Panc1 (cell line): ENCODE measurements at regions not wholly inside any gene's neighbourhood (a gene's known extent, or its start where the extent isn't known, plus 50 kb on each side); places are given as distances from the start of the nearest gene placed in this dataset.

Experiments used
- ATAC-seq: fragments of 200-7000 bp; cut with Tn5 transposase; 2 replicates; pipeline ENCODE4 v1.9.1; 2020; ENCODE audit warnings: mild to moderate bottlenecking, moderate library complexity
- BruUV-seq: library from RNA; stranded (reverse); fragments of 400-500 nt; replicated peaks from 2 replicates; lab custom pipeline; 2021; lab: Mats Ljungman, UMichigan
- CTCF ChIA-PET: fragments of 300-600 bp; sonication (Branson Sonifier 250); formaldehyde crosslinking; loops from one replicate; lab custom pipeline; 2022; ENCODE audit warnings: antibody characterized with exemption; lab: Charles Lee
- POLR2A ChIA-PET: fragments of 300-600 bp; sonication (Branson Sonifier 250); formaldehyde crosslinking; loops from one replicate; lab custom pipeline; 2022; ENCODE audit warnings: antibody characterized with exemption; lab: Charles Lee
- DNase-seq: peaks from one replicate; pipeline ENCODE4 v3.0.0-alpha.2; 2010; ENCODE audit warnings: low read depth, low spot score
- H3K27ac ChIP-seq: 2 replicates; pipeline ENCODE4 v1.5.1; 2011; ENCODE audit warnings: mild to moderate bottlenecking, low read length, inconsistent platforms
- H3K27me3 ChIP-seq: fragments of 200-500 bp; sonication (Bioruptor generic); 2 replicates; pipeline ENCODE4 v1.6.0; 2014; ENCODE audit warnings: low read length, inconsistent platforms; ENCODE audit not compliant: control insufficient read depth, insufficient read depth
- H3K36me3 ChIP-seq: fragments of 200-500 bp; sonication (Bioruptor generic); 2 replicates; pipeline ENCODE4 v1.5.1; 2014; ENCODE audit warnings: inconsistent platforms, mild to moderate bottlenecking, low read length, moderate library complexity; ENCODE audit not compliant: control insufficient read depth, insufficient read depth
- H3K4me1 ChIP-seq: 2 replicates; pipeline ENCODE4 v1.5.1; 2011; ENCODE audit warnings: inconsistent platforms, mild to moderate bottlenecking, low read length, moderate library complexity; ENCODE audit not compliant: control insufficient read depth, insufficient read depth
- H3K4me3 ChIP-seq, 2 experiments: 2 replicates each; pipeline ENCODE4 v1.5.1; 2011 to 2012; ENCODE audit warnings: low read depth in 2 of 2, low read length in 2 of 2, mild to moderate bottlenecking in 2 of 2, inconsistent platforms in 1 of 2, moderate library complexity in 1 of 2
- H3K9me3 ChIP-seq: fragments of 200-500 bp; sonication (Bioruptor generic); 2 replicates; pipeline ENCODE4 v1.5.1; 2014; ENCODE audit warnings: low read depth, mild to moderate bottlenecking, inconsistent platforms, low read length, moderate library complexity; ENCODE audit not compliant: control insufficient read depth, insufficient read depth
- POLR2AphosphoS5 ChIP-seq: IDR thresholded peaks from 2 replicates; pipeline ENCODE4 v1.6.1; 2012; ENCODE audit warnings: mild to moderate bottlenecking, low read depth, low read length, moderate library complexity
- SIN3A ChIP-seq: IDR thresholded peaks from 2 replicates; pipeline ENCODE4 v1.6.1; 2012; ENCODE audit warnings: low read depth, mild to moderate bottlenecking, low read length, moderate library complexity, borderline replicate concordance; ENCODE audit not compliant: insufficient read depth
- TCF7L2 ChIP-seq: IDR thresholded peaks from 2 replicates; pipeline ENCODE4 v1.6.1; 2011; ENCODE audit warnings: mild to moderate bottlenecking, low read depth, low read length, inconsistent platforms
- in situ Hi-C: cut with HindIII; loops from 2 replicates; pipeline ENCODE4 v1.10.0; 2016; ENCODE audit warnings: low sequenced_read_pairs, low pct_unique_long_range_greater_than_20kb
- intact Hi-C: fragments of 100-400 bp; cut with micrococcal nuclease; formaldehyde crosslinking; loops from one replicate; pipeline ENCODE4 v1.10.0; 2022; ENCODE audit not compliant: unreplicated experiment
- TF ChIP-seq, protein P1 (sequence below): fragments of 450-650 bp; IDR thresholded peaks from 2 replicates; pipeline ENCODE4 v1.5.1; 2017; ENCODE audit warnings: mild to moderate bottlenecking
- TF ChIP-seq, protein P2 (sequence below), 2 experiments: IDR thresholded peaks; 2 replicates each; pipeline ENCODE4 v1.6.1; 2011 to 2012; ENCODE audit warnings: low read depth in 2 of 2, control low read depth in 1 of 2, low read length in 1 of 2, mild to moderate bottlenecking in 1 of 2, moderate library complexity in 1 of 2; ENCODE audit not compliant: insufficient read depth in 1 of 2

DNA sequence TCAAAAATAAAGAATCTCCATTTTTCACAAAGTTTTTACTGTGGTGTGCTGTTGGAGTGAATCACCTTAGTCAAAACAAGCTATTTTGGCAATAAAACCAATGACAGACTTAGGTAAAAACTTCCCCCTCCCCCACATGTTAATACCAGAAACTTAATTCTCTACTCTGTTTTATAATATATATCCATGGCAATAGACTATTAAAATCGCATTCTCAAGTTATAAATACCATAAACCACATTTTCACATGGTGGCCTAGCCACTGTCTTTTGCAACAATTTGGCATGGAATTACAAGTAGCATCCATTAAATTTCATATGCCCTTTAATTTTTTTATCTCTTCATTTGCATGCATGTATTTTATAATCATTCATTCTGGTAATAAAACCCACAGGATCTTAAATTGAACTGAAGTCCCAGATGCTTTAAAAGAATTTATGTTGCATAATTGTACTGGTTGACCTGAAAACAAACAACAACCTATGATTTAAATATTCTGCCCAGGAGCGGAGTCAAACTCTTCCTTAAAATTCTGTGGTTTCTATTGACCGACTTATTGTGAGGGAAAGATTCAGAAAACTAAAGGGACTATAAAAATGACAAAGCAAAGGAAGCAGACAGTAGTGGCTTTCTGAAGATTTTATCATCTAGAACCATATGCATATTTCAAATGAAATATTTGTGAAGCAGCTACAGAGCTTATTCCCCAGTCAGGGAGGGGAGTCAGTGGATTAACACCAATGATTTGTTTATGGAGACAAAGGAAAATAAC is 229.0 kb upstream of the TBL1XR1 start:
- H3K9me3 ChIP-seq, result no peaks in the 10 kb centered on the region; the same call in 1 of the 2 replicates
- H3K36me3 ChIP-seq, result no peaks in the 10 kb centered on the region
- ChIA-PET POLR2A (no interaction called here), CTCF (no interaction called here)
- no peaks in the 10 kb centered on the region for H3K27me3 ChIP-seq
- in situ Hi-C loops, result no loop called here
- H3K4me3 ChIP-seq, result no peak overlapping the region
- TF ChIP-seq POLR2AphosphoS5, result no peak
- TF ChIP-seq, protein P1, sequence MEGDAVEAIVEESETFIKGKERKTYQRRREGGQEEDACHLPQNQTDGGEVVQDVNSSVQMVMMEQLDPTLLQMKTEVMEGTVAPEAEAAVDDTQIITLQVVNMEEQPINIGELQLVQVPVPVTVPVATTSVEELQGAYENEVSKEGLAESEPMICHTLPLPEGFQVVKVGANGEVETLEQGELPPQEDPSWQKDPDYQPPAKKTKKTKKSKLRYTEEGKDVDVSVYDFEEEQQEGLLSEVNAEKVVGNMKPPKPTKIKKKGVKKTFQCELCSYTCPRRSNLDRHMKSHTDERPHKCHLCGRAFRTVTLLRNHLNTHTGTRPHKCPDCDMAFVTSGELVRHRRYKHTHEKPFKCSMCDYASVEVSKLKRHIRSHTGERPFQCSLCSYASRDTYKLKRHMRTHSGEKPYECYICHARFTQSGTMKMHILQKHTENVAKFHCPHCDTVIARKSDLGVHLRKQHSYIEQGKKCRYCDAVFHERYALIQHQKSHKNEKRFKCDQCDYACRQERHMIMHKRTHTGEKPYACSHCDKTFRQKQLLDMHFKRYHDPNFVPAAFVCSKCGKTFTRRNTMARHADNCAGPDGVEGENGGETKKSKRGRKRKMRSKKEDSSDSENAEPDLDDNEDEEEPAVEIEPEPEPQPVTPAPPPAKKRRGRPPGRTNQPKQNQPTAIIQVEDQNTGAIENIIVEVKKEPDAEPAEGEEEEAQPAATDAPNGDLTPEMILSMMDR, result no peak
- TF ChIP-seq, protein P2, sequence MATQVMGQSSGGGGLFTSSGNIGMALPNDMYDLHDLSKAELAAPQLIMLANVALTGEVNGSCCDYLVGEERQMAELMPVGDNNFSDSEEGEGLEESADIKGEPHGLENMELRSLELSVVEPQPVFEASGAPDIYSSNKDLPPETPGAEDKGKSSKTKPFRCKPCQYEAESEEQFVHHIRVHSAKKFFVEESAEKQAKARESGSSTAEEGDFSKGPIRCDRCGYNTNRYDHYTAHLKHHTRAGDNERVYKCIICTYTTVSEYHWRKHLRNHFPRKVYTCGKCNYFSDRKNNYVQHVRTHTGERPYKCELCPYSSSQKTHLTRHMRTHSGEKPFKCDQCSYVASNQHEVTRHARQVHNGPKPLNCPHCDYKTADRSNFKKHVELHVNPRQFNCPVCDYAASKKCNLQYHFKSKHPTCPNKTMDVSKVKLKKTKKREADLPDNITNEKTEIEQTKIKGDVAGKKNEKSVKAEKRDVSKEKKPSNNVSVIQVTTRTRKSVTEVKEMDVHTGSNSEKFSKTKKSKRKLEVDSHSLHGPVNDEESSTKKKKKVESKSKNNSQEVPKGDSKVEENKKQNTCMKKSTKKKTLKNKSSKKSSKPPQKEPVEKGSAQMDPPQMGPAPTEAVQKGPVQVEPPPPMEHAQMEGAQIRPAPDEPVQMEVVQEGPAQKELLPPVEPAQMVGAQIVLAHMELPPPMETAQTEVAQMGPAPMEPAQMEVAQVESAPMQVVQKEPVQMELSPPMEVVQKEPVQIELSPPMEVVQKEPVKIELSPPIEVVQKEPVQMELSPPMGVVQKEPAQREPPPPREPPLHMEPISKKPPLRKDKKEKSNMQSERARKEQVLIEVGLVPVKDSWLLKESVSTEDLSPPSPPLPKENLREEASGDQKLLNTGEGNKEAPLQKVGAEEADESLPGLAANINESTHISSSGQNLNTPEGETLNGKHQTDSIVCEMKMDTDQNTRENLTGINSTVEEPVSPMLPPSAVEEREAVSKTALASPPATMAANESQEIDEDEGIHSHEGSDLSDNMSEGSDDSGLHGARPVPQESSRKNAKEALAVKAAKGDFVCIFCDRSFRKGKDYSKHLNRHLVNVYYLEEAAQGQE (IDR thresholded peaks at IDR 0.05; ENCODE audit: insufficient read depth in 1 of 2, low read depth in 2 of 2, low read length in 1 of 2), result no peak
- TF ChIP-seq TCF7L2, result no peak
- TF ChIP-seq SIN3A, result no peak
- DNase-seq, result no peak
- peaks cover 5% of the 10 kb centered on the region; the same call in 1 of the 2 replicates for H3K4me1 ChIP-seq
- intact Hi-C loops, result no loop called here
- H3K27ac ChIP-seq, result peak overlapping the region; percentile 71; the same call in 1 of the 2 replicates
- no TSS peak for BruUV-seq
- ATAC-seq, result no peak

DNA sequence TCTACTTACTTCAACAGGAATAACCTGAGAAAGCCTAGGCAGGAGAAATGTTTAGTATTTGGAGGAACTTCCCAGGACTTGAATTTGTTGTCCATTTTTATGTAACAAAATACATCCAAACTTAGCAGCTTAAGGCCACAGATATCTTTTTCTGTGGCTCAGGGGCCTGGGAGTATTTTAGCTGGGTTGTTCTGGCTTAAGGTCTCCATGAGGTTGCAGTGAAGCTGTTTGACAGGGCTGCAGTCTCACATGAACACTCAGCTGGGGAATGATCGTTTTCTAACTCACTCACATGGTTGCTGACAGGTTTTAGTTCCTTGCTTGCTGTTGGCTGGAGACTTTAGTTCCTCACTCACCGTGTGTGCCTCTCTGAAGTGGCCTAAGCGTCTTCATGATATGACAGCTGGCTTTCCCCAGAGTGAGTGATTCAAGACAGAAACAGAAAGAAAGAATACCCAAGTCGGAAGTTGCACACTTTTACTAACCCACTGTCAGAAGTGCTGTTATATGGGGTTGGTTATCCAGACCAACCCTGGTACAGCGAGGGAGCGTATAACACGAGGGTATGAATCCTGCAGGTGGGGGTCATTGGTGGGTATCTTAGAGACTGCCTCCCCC is 229.7 kb upstream of the TBL1XR1 start:
- BruUV-seq, result no TSS peak
- Histone ChIP-seq H3K4me1 (peaks cover 9% of the 10 kb centered on the region; the same call in 1 of the 2 replicates), H3K27ac (peak overlapping the region; percentile 71; the same call in 1 of the 2 replicates), H3K27me3 (no peaks in the 10 kb centered on the region), H3K4me3 (no peak overlapping the region), H3K9me3 (no peaks in the 10 kb centered on the region; the same call in 1 of the 2 replicates), H3K36me3 (no peaks in the 10 kb centered on the region)
- no peak for ATAC-seq
- DNase-seq, result no peak
- CTCF ChIA-PET, result no interaction called here
- TF ChIP-seq, protein P1, result no peak
- TF ChIP-seq TCF7L2 (no peak), SIN3A (no peak)
- TF ChIP-seq, protein P2 (IDR thresholded peaks at IDR 0.05; ENCODE audit: insufficient read depth in 1 of 2, low read depth in 2 of 2, low read length in 1 of 2), result no peak
- POLR2A ChIA-PET, result no interaction called here
- intact Hi-C loops, result no loop called here
- in situ Hi-C loops, result no loop called here
